Duodenal mucosa (tissue), 2 donors: ENCODE measurements at regions not wholly inside any gene's neighbourhood (a gene's known extent, or its start where the extent isn't known, plus 50 kb on each side); places are given as distances from the start of the nearest gene placed in this dataset.
"Not testable (repeated sequence)": the region's sequence is repeated elsewhere in the genome, so short reads cannot be mapped to it uniquely, and the experiment has no call there.

Experiments
- H3K27ac ChIP-seq: one replicate; pipeline ENCODE4 v1.7.0; 2013; ENCODE audit warnings: low read depth, low read length
- H3K27me3 ChIP-seq, 2 donors: one replicate each; pipeline ENCODE4 v1.7.0; 2013; ENCODE audit warnings: low read length in 2 of 2, control low read depth in 1 of 2; ENCODE audit not compliant: insufficient read depth in 2 of 2, control insufficient read depth in 1 of 2
- H3K36me3 ChIP-seq, 2 donors: one replicate each; pipeline ENCODE4 v1.7.0; 2013; ENCODE audit warnings: low read length in 2 of 2, control low read depth in 1 of 2; ENCODE audit not compliant: insufficient read depth in 2 of 2, control insufficient read depth in 1 of 2
- H3K4me1 ChIP-seq, 2 donors: one replicate each; pipeline ENCODE4 v1.7.0; 2013; ENCODE audit warnings: low read length in 2 of 2, control low read depth in 1 of 2; ENCODE audit not compliant: insufficient read depth in 2 of 2, control insufficient read depth in 1 of 2
- H3K4me3 ChIP-seq, 2 donors: one replicate each; pipeline ENCODE4 v1.7.0; 2013; ENCODE audit warnings: low read length in 2 of 2, low read depth in 1 of 2
- H3K9ac ChIP-seq, 2 donors: one replicate each; pipeline ENCODE4 v1.7.0; 2013; ENCODE audit warnings: low read length in 2 of 2, low read depth in 1 of 2
- H3K9me3 ChIP-seq, 2 donors: one replicate each; pipeline ENCODE4 v1.7.0; 2013; ENCODE audit warnings: low read length in 2 of 2, control low read depth in 1 of 2; ENCODE audit not compliant: control insufficient read depth in 1 of 2

- Histone ChIP-seq H3K4me1 (no peaks in the 10 kb centered on the region), H3K27me3 (no peaks in the 10 kb centered on the region), H3K36me3 (peaks cover 0 to 3% of the 10 kb centered on the region in 2 donors), H3K9ac (no peak overlapping the region), H3K27ac (no peak overlapping the region), H3K9me3 (no peaks in the 10 kb centered on the region), H3K4me3 (no peak overlapping the region)
Measured at GRCh38 chr7:29649876-29650275, 86.2 kb downstream of the PRR15 start.

GRCh38 chr7:29651477-29651876, 87.8 kb downstream of the PRR15 start:
- Histone ChIP-seq H3K27me3 (no peaks in the 10 kb centered on the region), H3K9ac (no peak overlapping the region), H3K4me3 (no peak overlapping the region), H3K27ac (no peak overlapping the region), H3K9me3 (no peaks in the 10 kb centered on the region), H3K36me3 (peaks cover 0 to 3% of the 10 kb centered on the region in 2 donors), H3K4me1 (no peaks in the 10 kb centered on the region)

GRCh38 chr7:29652556-29652955, 88.9 kb downstream of the PRR15 start:
- Histone ChIP-seq H3K36me3 (peaks cover 0 to 3% of the 10 kb centered on the region in 2 donors), H3K4me1 (no peaks in the 10 kb centered on the region), H3K4me3 (no peak overlapping the region), H3K9ac (no peak overlapping the region), H3K27me3 (no peaks in the 10 kb centered on the region), H3K27ac (no peak overlapping the region), H3K9me3 (no peaks in the 10 kb centered on the region)

DNA sequence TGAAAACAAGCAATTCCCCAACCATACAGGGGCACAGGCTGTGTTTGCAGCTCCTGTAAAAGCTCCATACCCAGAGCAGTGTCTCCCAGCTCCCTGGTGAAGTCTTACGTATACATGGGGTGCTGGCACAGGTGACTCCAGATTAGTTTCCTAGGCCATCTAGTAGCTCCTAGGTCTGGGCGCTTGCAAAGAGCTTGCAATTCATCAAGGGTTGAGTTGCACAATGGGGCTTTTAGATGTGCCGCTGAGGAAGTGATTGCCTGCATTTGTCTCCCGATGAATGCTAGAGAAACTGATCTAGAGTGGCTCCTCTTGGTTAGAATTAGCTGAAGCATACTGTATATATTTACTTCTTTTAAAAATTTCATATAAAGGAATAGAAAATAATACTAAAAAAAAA, 90.7 kb downstream of the PRR15 start:
- H3K27me3 ChIP-seq, H3K36me3 ChIP-seq, H3K27ac ChIP-seq, H3K4me3 ChIP-seq, H3K9me3 ChIP-seq, H3K9ac ChIP-seq, H3K4me1 ChIP-seq: not testable (repeated sequence)

GRCh38 chr7:29657288-29657687, 93.7 kb downstream of the PRR15 start:
- no peak overlapping the region for H3K9ac ChIP-seq
- H3K27me3 ChIP-seq, result no peaks in the 10 kb centered on the region

GRCh38 chr7:29657856-29658255, 94.2 kb downstream of the PRR15 start:
- Histone ChIP-seq H3K9me3 (no peaks in the 10 kb centered on the region), H3K27me3 (no peaks in the 10 kb centered on the region), H3K4me1 (no peaks in the 10 kb centered on the region), H3K27ac (no peak overlapping the region), H3K36me3 (no peaks in the 10 kb centered on the region), H3K4me3 (no peak overlapping the region), H3K9ac (no peak overlapping the region)

More at GRCh38 chr7:29657288-29657687, 93.7 kb downstream of the PRR15 start:
- Histone ChIP-seq H3K27ac (no peak overlapping the region), H3K4me3 (no peak overlapping the region), H3K4me1 (no peaks in the 10 kb centered on the region), H3K36me3 (no peaks in the 10 kb centered on the region), H3K9me3 (no peaks in the 10 kb centered on the region)

DNA sequence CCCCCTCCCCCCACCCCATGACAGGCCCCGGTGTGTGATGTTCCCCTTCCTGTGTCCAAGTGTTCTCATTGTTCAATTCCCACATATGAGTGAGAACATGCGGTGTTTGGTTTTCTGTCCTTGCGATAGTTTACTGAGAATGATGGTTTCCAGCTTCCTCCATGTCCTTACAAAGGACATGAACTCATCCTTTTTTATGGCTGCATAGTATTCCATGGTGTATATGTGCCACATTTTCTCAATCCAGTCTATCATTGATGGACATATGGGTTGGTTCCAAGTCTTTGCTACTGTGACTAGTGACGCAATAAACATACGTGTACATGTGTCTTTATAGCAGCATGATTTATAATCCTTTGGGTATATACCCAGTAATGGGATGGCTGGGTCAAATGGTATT, 95.6 kb downstream of the PRR15 start:
- not testable (repeated sequence) for H3K4me3 ChIP-seq, H3K36me3 ChIP-seq, H3K9ac ChIP-seq, H3K27me3 ChIP-seq, H3K9me3 ChIP-seq, H3K4me1 ChIP-seq, H3K27ac ChIP-seq

DNA sequence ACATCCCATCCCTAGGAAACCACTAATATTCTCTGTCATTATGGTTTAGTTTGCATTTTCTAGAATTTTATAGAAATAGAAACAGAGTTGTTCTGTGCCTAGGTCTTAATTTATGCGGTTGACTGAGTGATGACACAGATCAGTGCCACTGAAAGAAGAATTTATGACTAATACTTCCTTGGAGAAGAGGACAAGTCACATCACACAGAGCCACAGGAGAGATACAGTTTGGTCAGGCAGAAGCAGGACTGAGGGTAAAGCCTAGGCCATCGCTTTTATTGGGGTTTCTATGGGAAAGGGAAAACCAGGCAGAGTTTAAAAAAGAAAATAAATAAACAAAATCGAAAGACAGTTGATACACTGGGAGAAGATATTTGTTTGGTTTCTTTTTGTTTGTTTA, 99.3 kb downstream of the PRR15 start:
- H3K9ac ChIP-seq, H3K36me3 ChIP-seq, H3K4me1 ChIP-seq, H3K9me3 ChIP-seq, H3K27ac ChIP-seq, H3K4me3 ChIP-seq, H3K27me3 ChIP-seq: not testable (repeated sequence)

- not testable (repeated sequence) for H3K4me1 ChIP-seq, H3K9ac ChIP-seq, H3K4me3 ChIP-seq, H3K27me3 ChIP-seq, H3K27ac ChIP-seq, H3K9me3 ChIP-seq, H3K36me3 ChIP-seq
Measured at GRCh38 chr7:29664999-29665398, 101.4 kb downstream of the PRR15 start.

GRCh38 chr7:29667096-29667669, 103.5 kb downstream of the PRR15 start:
- H3K4me3 ChIP-seq, H3K4me1 ChIP-seq, H3K27ac ChIP-seq, H3K9me3 ChIP-seq, H3K36me3 ChIP-seq, H3K27me3 ChIP-seq, H3K9ac ChIP-seq: not testable (repeated sequence)

DNA sequence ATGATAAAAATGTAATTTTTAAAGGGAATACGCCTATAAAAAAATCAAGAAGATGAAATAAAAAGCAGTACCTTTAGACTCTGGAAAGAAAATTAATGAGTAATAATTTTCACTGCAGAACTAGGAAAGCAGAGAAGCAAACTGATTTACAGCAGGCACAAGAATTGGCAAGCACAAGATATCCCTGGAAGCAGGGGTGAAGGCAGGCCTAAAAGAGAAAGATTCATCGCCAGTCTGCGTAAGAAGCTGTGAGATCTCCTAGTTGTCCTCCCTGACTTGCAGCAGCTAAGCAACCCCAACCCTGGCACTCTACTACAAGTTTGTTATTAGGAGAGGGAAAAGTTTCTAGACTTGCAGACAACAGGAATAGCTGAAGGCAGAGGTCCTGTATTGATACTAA, 107.7 kb downstream of the PRR15 start:
- H3K9me3 ChIP-seq, H3K27ac ChIP-seq, H3K4me3 ChIP-seq, H3K4me1 ChIP-seq, H3K27me3 ChIP-seq, H3K36me3 ChIP-seq, H3K9ac ChIP-seq: not testable (repeated sequence)
